Prostate gland (tissue), 2 donors: ENCODE measurements at regions not wholly inside any gene's neighbourhood (a gene's known extent, or its start where the extent isn't known, plus 50 kb on each side); places are given as distances from the start of the nearest gene placed in this dataset.

Source experiments
- CTCF ChIP-seq, 4 experiments: fragments of 200-600 bp in 2 of 4; fragments of 450-650 bp in 2 of 4; sonication (generic) in 2 of 4; IDR thresholded peaks; 1 replicate in 3 of 4; 2 replicates in 1 of 4; pipeline ENCODE4 v1.5.1; 2016 to 2019; ENCODE audit warnings: antibody characterized with exemption in 4 of 4, mild to moderate bottlenecking in 2 of 4, moderate library complexity in 2 of 4
- POLR2AphosphoS5 ChIP-seq: sonication (generic); formaldehyde crosslinking; IDR thresholded peaks from one replicate; pipeline ENCODE4 v1.6.1; 2017; ENCODE audit warnings: antibody characterized with exemption

GRCh38 chr4:133550436-133550835 is 401.3 kb downstream of the PCDH10 start:
- no peak for TF ChIP-seq CTCF (IDR thresholded peaks at IDR 0.05)
- no peak for TF ChIP-seq POLR2AphosphoS5
